Stimulated activated effector memory CD8-positive, alpha-beta T cell treated with anti-CD3 and anti-CD28 coated beads, Interleukin-12 subunit alpha, Interleukin-12 subunit beta, amount 100 ng/mL, for 72 hours (primary cell): ENCODE measurements at regions not wholly inside any gene's neighbourhood (a gene's known extent, or its start where the extent isn't known, plus 50 kb on each side); places are given as distances from the start of the nearest gene placed in this dataset.
A peak's percentile ranks its signal among the peaks of the same experiment; 100 is the strongest.

Source experiments
- ATAC-seq: fragments of 150-1000 bp; cut with Tn5 transposase; 2 replicates; pipeline ENCODE4 v1.10.0; 2021
- DNase-seq, 2 donors: peaks; one replicate each; pipeline ENCODE4 v3.0.0; 2021 to 2022; ENCODE audit warnings: low spot score in 2 of 2
- H3K27ac Mint-ChIP-seq: one replicate; pipeline ENCODE4 v1.8.0; 2022; ENCODE audit warnings: mild to moderate bottlenecking, mixed read lengths
- H3K36me3 Mint-ChIP-seq: one replicate; pipeline ENCODE4 v1.8.0; 2022; ENCODE audit warnings: mild to moderate bottlenecking, mixed read lengths
- H3K4me1 Mint-ChIP-seq: one replicate; pipeline ENCODE4 v1.8.0; 2022; ENCODE audit warnings: mixed read lengths
- H3K4me3 Mint-ChIP-seq: one replicate; pipeline ENCODE4 v1.8.0; 2022; ENCODE audit warnings: mild to moderate bottlenecking, mixed read lengths
- H3K9me3 Mint-ChIP-seq: one replicate; pipeline ENCODE4 v1.8.0; 2022; ENCODE audit warnings: mixed read lengths

DNA sequence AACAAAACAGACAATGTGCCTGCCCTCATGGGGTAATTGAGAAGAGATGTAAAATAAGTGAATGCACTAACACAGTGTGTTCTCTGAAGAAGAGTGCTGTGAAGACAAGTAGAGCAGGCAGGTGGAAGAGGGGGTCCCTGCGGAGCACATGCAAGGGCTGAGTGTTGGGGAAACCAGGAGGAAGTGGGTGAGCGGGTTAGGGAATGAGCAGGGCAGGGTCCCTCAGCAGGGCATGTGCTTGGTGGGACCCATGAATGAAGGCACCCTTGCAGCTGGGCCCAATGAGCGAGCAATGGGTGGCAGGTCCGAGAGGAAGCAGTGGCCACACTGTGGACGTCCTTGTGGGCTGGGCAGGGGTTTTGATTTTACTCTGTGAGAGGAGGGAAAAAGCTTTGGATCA is 376.6 kb upstream of the COBL start:
- H3K4me1 Mint-ChIP-seq = no peaks in the 10 kb centered on the region
- H3K9me3 Mint-ChIP-seq = peaks cover 20% of the 10 kb centered on the region
- H3K27ac Mint-ChIP-seq = no peak overlapping the region

DNA sequence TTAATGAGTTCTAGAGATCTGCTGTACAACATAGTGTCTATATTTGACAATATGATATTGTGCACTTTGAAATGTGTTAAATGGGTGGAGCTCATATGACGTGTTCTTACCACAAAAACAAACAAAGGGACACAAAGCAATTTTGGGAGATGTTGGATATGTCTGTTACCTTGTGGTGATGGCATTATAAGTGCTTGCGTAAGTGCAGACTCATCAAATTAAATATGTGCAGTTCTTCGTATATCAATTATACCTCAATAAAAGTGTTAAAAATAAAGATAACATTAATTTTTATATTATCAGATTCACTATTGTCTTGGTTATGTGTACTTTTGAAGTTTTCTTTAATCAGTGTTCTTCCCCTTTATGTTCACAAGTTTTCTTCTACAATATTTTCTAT is 372.9 kb upstream of the COBL start:
- ATAC-seq (no peak), DNase-seq (no peak)
- H3K9me3 Mint-ChIP-seq = peaks cover 35% of the 10 kb centered on the region
- no peaks in the 10 kb centered on the region for H3K4me1 Mint-ChIP-seq
- H3K27ac Mint-ChIP-seq = no peak overlapping the region
- no peak overlapping the region for H3K4me3 Mint-ChIP-seq
- H3K36me3 Mint-ChIP-seq = no peaks in the 10 kb centered on the region

More for the DNA sequence above, 376.6 kb upstream of the COBL start:
- Mint-ChIP-seq H3K36me3 (no peaks in the 10 kb centered on the region), H3K4me3 (no peak overlapping the region)
- ATAC-seq = no peak
- no peak for DNase-seq

DNA sequence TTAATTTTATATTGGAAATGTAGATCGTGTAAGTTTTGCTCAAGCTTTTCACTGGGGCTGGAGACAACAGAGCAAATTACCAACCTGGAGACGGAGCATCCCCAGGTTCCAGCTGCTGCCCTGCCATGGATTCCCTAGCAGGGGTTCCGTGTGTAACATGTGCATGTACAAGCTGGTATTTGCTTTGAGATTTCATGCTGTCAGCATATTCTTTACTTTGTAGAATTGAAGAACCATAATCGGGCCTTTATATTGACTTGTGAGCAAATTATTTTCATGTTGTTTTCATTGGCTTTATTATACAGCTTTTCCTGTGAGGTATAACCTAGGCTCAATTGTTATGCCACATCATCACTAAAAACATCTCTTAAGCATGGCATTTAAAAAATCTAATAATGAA is 369.2 kb upstream of the COBL start:
- Mint-ChIP-seq H3K27ac (no peak overlapping the region), H3K36me3 (no peaks in the 10 kb centered on the region), H3K9me3 (peaks cover 28% of the 10 kb centered on the region), H3K4me3 (no peak overlapping the region), H3K4me1 (no peaks in the 10 kb centered on the region)
- ATAC-seq (no peak), DNase-seq (no peak)

DNA sequence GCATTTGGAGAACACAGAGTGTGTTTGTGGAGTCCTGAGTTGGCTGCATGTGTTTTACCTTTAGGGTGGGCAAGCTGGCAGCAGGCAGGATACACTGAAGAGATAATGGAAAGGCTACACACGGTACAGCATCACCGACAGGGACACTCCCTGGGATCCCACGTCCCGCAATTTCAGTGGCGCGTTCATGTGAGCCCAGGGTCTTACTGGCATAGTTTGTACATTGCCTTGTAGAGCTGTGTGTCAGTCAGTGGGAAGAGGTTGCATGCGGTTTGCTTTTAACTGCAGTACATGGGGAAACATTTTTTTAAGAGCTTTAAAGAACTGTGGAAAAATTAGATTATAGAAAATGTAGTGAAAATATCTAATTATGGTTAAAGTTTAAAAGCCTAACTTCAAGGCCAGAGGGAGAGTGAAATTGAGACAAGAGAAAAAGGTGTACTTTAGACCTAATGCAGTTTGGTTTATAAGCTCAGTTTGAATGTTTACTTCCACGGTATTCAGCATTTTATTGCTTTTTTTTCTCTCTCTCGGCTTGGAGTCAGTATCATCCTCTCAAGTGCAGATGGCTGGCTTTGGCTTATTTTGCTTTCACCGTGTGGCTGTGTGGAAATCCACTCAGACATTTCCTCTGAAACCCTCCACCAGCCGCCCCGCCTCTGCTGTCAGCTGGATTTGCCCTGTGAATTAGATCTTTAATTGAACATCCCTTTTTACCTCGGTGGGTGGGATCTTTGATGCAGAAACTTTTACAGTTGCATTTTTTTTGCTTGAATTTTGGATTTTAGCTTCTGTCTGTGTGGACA is 364.2 kb upstream of the COBL start:
- Mint-ChIP-seq H3K36me3 (no peaks in the 10 kb centered on the region), H3K9me3 (peaks cover 30% of the 10 kb centered on the region), H3K4me3 (no peak overlapping the region), H3K27ac (no peak overlapping the region), H3K4me1 (no peaks in the 10 kb centered on the region)
- no peak for ATAC-seq
- DNase-seq = no peak

DNA sequence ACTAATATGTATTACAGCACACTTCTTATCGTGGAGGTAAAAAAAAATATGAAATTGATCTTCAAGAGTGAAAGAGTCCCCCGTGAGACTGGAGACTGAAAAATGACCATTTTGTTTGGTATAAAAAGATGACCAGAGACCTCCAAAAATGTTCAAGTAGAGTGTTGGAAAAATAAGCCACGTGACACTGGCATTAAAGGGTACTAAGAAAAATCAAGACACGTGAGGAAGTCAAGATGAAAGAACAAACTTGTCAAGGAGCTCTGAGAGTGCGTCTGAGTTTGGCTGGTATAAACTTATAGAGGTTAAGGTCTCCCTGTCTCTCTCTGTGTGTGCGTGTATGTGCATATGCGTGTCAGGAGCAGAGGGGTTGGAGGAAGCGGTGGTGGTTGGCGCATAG is 362.7 kb upstream of the COBL start:
- Mint-ChIP-seq H3K36me3 (no peaks in the 10 kb centered on the region), H3K9me3 (peaks cover 26% of the 10 kb centered on the region), H3K4me3 (no peak overlapping the region), H3K27ac (no peak overlapping the region), H3K4me1 (no peaks in the 10 kb centered on the region)
- DNase-seq = no peak
- ATAC-seq = no peak

DNA sequence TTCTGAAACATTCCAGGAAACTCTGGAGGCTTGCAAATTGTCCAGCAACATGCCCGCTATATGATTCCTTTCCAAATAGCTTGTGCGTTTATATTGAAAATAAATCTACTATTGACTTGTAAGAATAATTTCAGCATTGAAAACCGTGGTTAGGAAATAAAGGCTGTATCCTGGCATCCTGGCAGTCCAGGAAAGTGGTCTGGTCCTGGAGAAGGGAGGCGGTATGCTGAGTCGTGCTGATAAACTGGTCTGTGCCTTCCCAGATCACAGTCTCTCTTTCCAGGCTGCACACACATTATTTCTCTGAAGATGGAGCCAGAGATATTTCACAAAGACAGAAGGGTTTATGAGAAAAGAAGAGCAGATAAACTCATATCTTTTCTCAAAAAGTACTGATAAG is 350.1 kb upstream of the COBL start:
- no peaks in the 10 kb centered on the region for H3K4me1 Mint-ChIP-seq
- H3K36me3 Mint-ChIP-seq = no peaks in the 10 kb centered on the region
- no peak overlapping the region for H3K4me3 Mint-ChIP-seq
- DNase-seq = no peak
- no peak for ATAC-seq
- peaks cover 11% of the 10 kb centered on the region for H3K9me3 Mint-ChIP-seq
- H3K27ac Mint-ChIP-seq = no peak overlapping the region

DNA sequence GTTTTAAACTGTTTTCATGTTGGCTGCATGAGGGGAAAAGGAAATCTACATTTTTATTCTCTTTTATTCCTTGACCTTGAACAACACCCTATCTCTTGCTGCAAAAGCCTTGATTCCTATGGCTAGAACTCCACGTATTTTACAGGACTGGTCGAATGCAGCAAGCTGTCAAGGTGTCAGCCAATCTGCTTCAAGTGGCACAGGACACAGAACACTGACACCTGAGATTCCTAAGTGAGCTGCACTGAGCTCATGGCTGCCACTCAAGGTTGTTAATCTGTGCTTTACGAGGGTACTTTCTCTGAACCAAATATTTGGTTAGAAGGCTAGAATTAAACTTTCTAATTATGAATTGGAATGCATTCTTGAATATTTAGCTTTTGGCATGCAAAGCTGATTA is 349.7 kb upstream of the COBL start:
- Mint-ChIP-seq H3K9me3 (peaks cover 11% of the 10 kb centered on the region), H3K4me1 (no peaks in the 10 kb centered on the region), H3K27ac (no peak overlapping the region), H3K4me3 (no peak overlapping the region), H3K36me3 (no peaks in the 10 kb centered on the region)
- ATAC-seq (no peak), DNase-seq (no peak)

DNA sequence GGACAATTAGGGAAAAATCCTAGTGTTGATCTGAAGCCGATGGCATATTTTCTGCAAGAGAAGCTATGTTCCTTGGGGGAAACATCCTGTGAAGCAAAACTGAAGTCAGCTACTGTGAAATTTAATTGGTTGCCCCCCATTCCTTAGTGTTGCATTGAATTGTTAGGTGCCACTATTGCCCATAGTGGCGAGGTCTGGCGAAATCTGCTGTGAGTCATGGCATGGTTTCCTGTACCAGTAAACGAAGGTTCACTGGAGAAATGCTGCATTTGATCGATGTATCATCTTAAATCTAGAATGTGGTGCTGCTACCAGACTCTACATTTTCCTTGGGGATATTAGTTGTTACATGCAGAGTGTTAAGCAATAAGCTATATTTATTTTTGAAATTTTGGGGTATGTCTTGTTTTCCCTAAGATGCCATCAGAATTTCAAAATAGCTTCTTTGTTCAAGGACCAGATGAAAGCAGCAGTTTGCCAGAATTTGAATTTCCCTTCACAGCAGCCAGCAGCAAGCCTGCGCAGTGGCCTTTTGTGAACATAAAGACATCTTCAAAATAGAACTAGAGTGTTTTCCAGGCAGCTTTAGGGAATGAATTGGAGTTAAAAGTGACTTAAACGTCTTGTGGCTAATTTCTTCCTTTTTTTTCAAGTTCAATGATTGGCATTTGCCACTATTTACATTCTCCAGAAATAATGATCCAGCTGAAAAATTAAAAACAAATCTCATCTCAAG is 348.6 kb upstream of the COBL start:
- H3K9me3 Mint-ChIP-seq = peaks cover 8% of the 10 kb centered on the region
- H3K4me3 Mint-ChIP-seq = no peak overlapping the region
- H3K4me1 Mint-ChIP-seq = no peaks in the 10 kb centered on the region
- H3K36me3 Mint-ChIP-seq = no peaks in the 10 kb centered on the region
- H3K27ac Mint-ChIP-seq = no peak overlapping the region
- no peak for ATAC-seq
- no peak for DNase-seq

DNA sequence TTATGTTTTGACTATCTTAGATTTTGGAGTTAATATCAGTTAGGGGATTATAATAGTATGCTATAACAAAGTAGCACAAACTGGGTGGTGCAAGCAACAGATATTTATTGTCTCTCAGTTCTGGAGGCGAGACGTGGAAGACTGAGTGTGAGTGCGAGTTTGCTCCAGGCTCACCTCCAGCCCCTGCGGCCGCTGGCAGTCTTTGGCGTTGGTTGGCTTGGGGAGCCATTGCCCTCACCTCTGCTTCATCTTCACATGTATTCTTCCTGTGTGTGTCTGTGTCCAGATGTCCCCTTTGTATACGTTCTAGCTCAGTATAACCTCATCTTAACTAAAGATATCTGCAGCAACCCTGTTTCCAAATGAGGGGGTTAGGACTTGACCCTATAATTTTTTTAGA is 343.9 kb upstream of the COBL start:
- Mint-ChIP-seq H3K36me3 (no peaks in the 10 kb centered on the region), H3K4me3 (no peak overlapping the region), H3K9me3 (peaks cover 9% of the 10 kb centered on the region), H3K4me1 (no peaks in the 10 kb centered on the region), H3K27ac (no peak overlapping the region)
- DNase-seq = no peak
- ATAC-seq = no peak

DNA sequence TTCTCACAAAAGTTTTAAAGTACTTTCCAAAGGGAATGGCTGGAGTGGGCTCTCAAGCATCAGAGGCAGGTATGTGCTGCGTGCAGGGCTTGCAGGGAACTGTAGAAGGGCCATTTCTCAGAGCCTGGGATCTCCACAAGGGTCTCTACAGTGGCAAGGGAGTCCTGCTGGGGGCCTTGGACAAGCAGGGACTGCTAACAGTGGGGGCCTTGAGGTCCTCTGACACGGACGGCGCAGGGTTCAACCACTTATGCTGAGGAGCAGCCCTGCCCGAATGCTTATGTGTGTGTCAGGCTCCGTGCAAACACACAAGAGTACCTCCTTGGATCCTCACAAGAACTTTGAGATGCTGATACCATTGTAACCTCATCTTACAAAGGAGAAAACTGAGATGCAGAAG is 342.1 kb upstream of the COBL start:
- ATAC-seq (no peak), DNase-seq (no peak)
- Mint-ChIP-seq H3K9me3 (peaks cover 15% of the 10 kb centered on the region), H3K4me1 (no peaks in the 10 kb centered on the region), H3K4me3 (no peak overlapping the region), H3K36me3 (no peaks in the 10 kb centered on the region), H3K27ac (no peak overlapping the region)

DNA sequence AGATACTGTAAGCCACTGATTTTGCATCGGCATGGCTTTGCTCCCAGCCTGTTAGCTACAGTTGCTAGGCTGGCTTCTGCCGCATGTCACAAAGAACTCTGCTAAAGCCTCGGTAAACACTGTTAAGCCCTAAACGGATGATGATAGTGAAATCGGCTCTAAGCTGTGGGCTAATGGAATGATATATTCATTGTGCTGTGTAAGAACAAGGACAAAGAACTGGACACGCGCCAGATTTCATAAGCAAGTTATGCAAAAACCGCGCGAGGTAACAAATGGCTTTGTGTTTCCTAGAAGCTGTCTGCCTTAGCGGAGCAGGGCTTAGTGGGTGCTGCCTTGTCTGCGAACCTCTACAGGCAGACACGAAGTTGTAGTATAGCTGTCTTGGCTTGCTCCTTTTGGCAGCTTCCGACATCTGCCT is 331.3 kb upstream of the COBL start:
- DNase-seq = no peak
- no peak overlapping the region for H3K4me3 Mint-ChIP-seq
- H3K27ac Mint-ChIP-seq = no peak overlapping the region

DNA sequence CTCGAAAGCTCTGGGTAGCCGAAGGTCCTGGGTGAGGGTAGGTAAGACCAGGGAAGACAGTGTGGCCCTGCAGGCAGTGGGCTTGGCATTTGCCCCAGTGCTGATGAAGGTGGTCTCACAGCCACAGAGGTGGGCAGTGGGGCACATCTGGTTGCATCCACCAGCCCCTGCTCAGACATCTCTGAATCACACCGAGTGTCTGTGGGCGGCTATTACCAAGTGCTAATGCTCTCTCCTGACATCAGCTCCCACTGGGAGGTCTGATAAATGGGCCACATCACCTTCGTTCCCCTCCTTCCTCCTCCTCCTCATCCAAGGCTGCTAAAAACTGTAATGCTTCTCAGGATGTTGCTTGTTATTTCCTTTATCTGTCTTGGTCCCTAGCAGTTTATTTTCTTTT is 330.9 kb upstream of the COBL start:
- Mint-ChIP-seq H3K36me3 (no peaks in the 10 kb centered on the region), H3K27ac (no peak overlapping the region), H3K9me3 (peaks cover 12% of the 10 kb centered on the region), H3K4me3 (no peak overlapping the region), H3K4me1 (no peaks in the 10 kb centered on the region)
- DNase-seq (no peak), ATAC-seq (no peak)

More for the DNA sequence above, 331.3 kb upstream of the COBL start:
- H3K4me1 Mint-ChIP-seq = no peaks in the 10 kb centered on the region
- no peaks in the 10 kb centered on the region for H3K36me3 Mint-ChIP-seq
- H3K9me3 Mint-ChIP-seq = peaks cover 12% of the 10 kb centered on the region
- ATAC-seq = no peak

DNA sequence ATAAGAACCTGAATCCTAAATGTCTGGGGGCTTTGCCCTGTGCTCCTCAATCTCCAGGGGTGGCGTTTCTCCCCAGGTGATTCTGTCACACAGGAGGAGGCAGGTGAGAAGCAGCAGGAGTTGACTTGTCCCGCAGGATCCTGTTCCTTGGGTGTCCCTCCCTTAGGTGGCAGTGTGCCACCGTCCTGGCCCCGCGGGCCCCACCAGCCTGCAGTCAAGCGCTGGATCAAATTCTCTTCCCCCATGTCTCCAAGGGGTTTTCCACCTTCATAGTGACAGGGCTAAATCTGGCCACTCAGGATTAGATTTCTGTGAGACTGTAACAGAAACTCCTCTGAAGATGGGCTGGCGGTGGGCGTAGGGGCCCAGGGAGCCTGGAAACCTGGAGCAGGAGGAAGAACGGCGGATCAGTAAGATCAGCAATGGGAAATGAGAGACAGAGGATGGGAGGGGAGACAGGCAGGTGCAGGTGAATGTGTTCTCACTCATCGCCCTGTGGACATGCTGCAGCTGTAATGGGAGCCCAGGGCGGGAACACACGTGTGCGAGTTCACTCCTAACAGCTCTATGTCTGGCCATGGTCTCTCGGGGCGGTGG is 329.2 kb upstream of the COBL start:
- ATAC-seq (no peak), DNase-seq (no peak)
- Mint-ChIP-seq H3K27ac (no peak overlapping the region), H3K36me3 (no peaks in the 10 kb centered on the region), H3K4me3 (no peak overlapping the region), H3K4me1 (no peaks in the 10 kb centered on the region), H3K9me3 (peaks cover 12% of the 10 kb centered on the region)

DNA sequence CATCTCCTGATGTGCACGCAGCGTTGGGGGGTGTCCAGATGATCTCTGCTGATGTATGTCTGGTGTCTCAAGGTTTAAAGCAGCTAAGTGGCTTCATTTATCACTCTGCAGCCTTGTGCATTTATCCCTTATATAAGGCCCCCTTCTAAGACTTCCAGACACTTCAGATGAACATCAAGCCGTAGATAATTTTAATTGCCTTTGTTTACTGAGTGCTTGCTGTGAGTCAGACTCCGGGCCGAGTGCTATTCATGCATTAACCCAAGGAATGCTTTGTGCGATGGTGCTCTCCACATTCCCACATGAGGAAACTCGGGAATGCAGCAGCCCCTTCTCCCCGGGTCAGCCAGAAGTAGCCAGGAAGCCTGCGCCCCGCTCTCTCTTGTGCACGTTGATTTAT is 328.6 kb upstream of the COBL start:
- no peak overlapping the region for H3K4me3 Mint-ChIP-seq
- H3K36me3 Mint-ChIP-seq = no peaks in the 10 kb centered on the region
- ATAC-seq (no peak), DNase-seq (no peak)
- H3K27ac Mint-ChIP-seq = no peak overlapping the region
- H3K9me3 Mint-ChIP-seq = peaks cover 9% of the 10 kb centered on the region
- H3K4me1 Mint-ChIP-seq = no peaks in the 10 kb centered on the region

DNA sequence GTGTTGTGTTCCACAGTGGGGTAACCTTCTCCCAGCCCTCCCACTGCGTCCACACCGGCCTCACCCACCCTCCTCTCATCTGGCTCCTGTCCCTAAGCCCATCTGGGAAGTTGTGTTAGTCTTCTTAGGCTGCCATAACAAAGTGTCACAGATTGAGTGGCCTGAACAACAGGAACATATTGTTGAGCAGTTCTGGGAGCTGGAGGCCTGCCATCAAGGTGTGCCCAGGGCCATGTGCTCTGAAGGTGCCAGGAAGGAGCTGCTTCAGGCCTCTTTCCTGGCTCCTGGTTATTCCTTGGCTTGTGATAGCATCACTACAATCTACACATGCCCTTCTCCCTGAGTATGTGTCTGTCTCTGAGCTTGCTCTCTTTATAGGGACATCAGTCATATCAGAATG is 327.6 kb upstream of the COBL start:
- H3K4me3 Mint-ChIP-seq = no peak overlapping the region
- peaks cover 9% of the 10 kb centered on the region for H3K9me3 Mint-ChIP-seq
- ATAC-seq (no peak), DNase-seq (no peak)
- no peaks in the 10 kb centered on the region for H3K36me3 Mint-ChIP-seq
- H3K4me1 Mint-ChIP-seq = no peaks in the 10 kb centered on the region
- H3K27ac Mint-ChIP-seq = no peak overlapping the region

DNA sequence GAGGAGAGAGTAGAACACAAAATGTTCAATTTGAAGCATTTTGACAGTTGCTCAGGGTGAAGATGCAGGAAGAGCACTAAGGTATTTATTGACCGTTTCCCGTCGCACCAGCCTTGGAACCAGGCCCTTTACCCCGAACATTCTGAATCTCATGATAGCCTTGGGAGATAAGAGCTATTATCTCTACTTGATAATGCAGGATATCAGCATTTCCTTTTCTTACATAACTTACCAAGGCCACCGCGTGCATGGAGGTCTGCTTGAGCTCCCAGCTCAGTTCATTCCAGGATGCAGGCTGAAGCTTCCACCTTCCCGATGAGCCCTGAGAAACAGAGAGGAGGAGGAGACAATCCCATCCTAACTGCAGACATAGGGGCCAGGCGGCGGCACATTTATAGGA is 324.2 kb upstream of the COBL start:
- Mint-ChIP-seq H3K4me3 (no peak overlapping the region), H3K4me1 (no peaks in the 10 kb centered on the region), H3K27ac (no peak overlapping the region), H3K36me3 (no peaks in the 10 kb centered on the region), H3K9me3 (peaks cover 11% of the 10 kb centered on the region)
- peak; percentile 4 for ATAC-seq
- no peak for DNase-seq
